GM12878 (cell line): ENCODE measurements at regions not wholly inside any gene's neighbourhood (a gene's known extent, or its start where the extent isn't known, plus 50 kb on each side); places are given as distances from the start of the nearest gene placed in this dataset.

Experiments
- ATAC-seq: fragments of 200-7000 bp; cut with Tn5 transposase; 3 replicates; pipeline ENCODE4 v1.9.1; 2020; ENCODE audit warnings: mild to moderate bottlenecking, moderate library complexity
- BruUV-seq: library from RNA; stranded (reverse); fragments of 400-500 nt; replicated peaks from 2 replicates; lab custom pipeline; 2021; lab: Mats Ljungman, UMichigan
- CTCF ChIA-PET: fragments of 300-600 bp; sonication (Branson Sonifier 250); formaldehyde crosslinking; extraction: SDS; loops from one replicate; lab custom pipeline; 2021; ENCODE audit warnings: inconsistent platforms; lab: Yijun Ruan, JAX
- POLR2A ChIA-PET: fragments of 350-600 bp; formaldehyde crosslinking; extraction: SDS; loops from one replicate; lab custom pipeline; 2021; ENCODE audit warnings: inconsistent platforms; lab: Charles Lee
- RAD21 ChIA-PET: fragments of 300-600 bp; sonication (Branson Sonifier 250); formaldehyde crosslinking; loops from one replicate; lab custom pipeline; 2023; ENCODE audit warnings: antibody characterized with exemption; ENCODE audit not compliant: unreplicated experiment; lab: Charles Lee
- SMC1A ChIA-PET: fragments of 300-600 bp; sonication (Branson Sonifier 250); formaldehyde crosslinking; loops from one replicate; lab custom pipeline; 2023; ENCODE audit not compliant: unreplicated experiment, uncharacterized antibody; lab: Charles Lee
- DNase-seq: peaks from one replicate; pipeline ENCODE4 v3.0.0-alpha.2; 2011; ENCODE audit warnings: low read depth, low spot score
- FAIRE-seq: peaks from 3 replicates; lab custom pipeline; 2011; peaks lifted over from hg19 to GRCh38; lab: Jason Lieb, UNC
- H2AFZ ChIP-seq: 2 replicates; pipeline ENCODE4 v1.6.0; 2011; ENCODE audit warnings: low read depth, low read length, control low read depth; ENCODE audit not compliant: control insufficient read depth
- H3K27ac ChIP-seq: 2 replicates; pipeline ENCODE4 v1.5.1; 2011; ENCODE audit warnings: control low read depth; ENCODE audit not compliant: control insufficient read depth, insufficient read depth
- H3K27me3 ChIP-seq, 2 experiments: replicated peaks in 1 of 2; 2 replicates each; pipeline versions ENCODE4 v1.6.0 to v1.6.1; 2011; ENCODE audit warnings: low read length in 1 of 2; ENCODE audit not compliant: control insufficient read depth in 2 of 2, insufficient read depth in 2 of 2
- H3K36me3 ChIP-seq, 2 experiments: 2 replicates each; pipeline ENCODE4 v1.5.1; 2011; ENCODE audit warnings: low read length in 1 of 2; ENCODE audit not compliant: control insufficient read depth in 2 of 2, insufficient read depth in 2 of 2
- H3K4me1 ChIP-seq: 2 replicates; pipeline ENCODE4 v1.6.1; 2011; ENCODE audit warnings: mild to moderate bottlenecking, low read length, moderate library complexity, mixed read lengths; ENCODE audit not compliant: control insufficient read depth, insufficient read depth
- H3K4me2 ChIP-seq: 2 replicates; pipeline ENCODE4 v1.6.0; 2011; ENCODE audit warnings: control low read depth; ENCODE audit not compliant: control insufficient read depth, insufficient read depth
- H3K4me3 ChIP-seq: fragments of 200-600 bp; sonication (generic); 2 replicates; pipeline ENCODE4 v1.5.1; 2016
- H3K79me2 ChIP-seq: 2 replicates; pipeline ENCODE4 v1.6.0; 2011; ENCODE audit warnings: low read length; ENCODE audit not compliant: control insufficient read depth, insufficient read depth
- H3K9ac ChIP-seq: 2 replicates; pipeline ENCODE4 v1.8.0; 2011; ENCODE audit warnings: low read length, control low read depth, mixed read lengths; ENCODE audit not compliant: control insufficient read depth, insufficient read depth
- H3K9me3 ChIP-seq: replicated peaks from 3 replicates; pipeline ENCODE4 v1.5.1; 2011; ENCODE audit warnings: mild to moderate bottlenecking, low read length; ENCODE audit not compliant: control insufficient read depth, insufficient read depth
- H4K20me1 ChIP-seq: 2 replicates; pipeline ENCODE4 v1.6.0; 2011; ENCODE audit not compliant: control insufficient read depth, insufficient read depth
- HDAC2 ChIP-seq: fragments of 200-600 bp; sonication (generic); IDR thresholded peaks from 2 replicates; pipeline ENCODE4 v1.6.1; 2017
- KDM1A ChIP-seq: fragments of 200-600 bp; sonication (generic); IDR thresholded peaks from 2 replicates; pipeline ENCODE4 v1.6.1; 2016; ENCODE audit warnings: borderline replicate concordance
- KLF5 ChIP-seq: fragments of 450-650 bp; IDR thresholded peaks from 2 replicates; pipeline ENCODE4 v1.6.1; 2014; ENCODE audit warnings: mild to moderate bottlenecking; ENCODE audit not compliant: partially characterized antibody
- RB1 ChIP-seq: fragments of 450-650 bp; formaldehyde crosslinking; IDR thresholded peaks from 2 replicates; pipeline ENCODE4 v1.6.1; 2017; ENCODE audit warnings: mild to moderate bottlenecking, borderline replicate concordance
- SMAD5 ChIP-seq: IDR thresholded peaks from 2 replicates; pipeline ENCODE4 v1.6.1; 2016; ENCODE audit warnings: antibody characterized with exemption, low read depth
- SPI1 ChIP-seq: IDR thresholded peaks from 2 replicates; pipeline ENCODE4 v1.6.1; 2011; ENCODE audit warnings: low read depth, mild to moderate bottlenecking, low read length, moderate library complexity, borderline replicate concordance; ENCODE audit not compliant: insufficient read depth
- STAT3 ChIP-seq: IDR thresholded peaks from 2 replicates; pipeline ENCODE4 v1.6.1; 2011; ENCODE audit warnings: low read depth, low read length, improper control_type of control experiment
- ZNF217 ChIP-seq: fragments of 450-650 bp; IDR thresholded peaks from 2 replicates; pipeline ENCODE4 v1.6.1; 2017; ENCODE audit warnings: antibody characterized with exemption, mild to moderate bottlenecking
- ZNF274 ChIP-seq: IDR thresholded peaks from one replicate; pipeline ENCODE4 v1.8.0; 2011; ENCODE audit not compliant: insufficient read length, insufficient read depth
- WGBS: methylation state at CpG from one replicate; pipeline ENCODE4 v1.1.6; 2016; ENCODE audit warnings: low lambda C conversion rate; ENCODE audit not compliant: insufficient replicate concordance, insufficient coverage; ENCODE audit errors: missing lambda C conversion rate; 5-methylcytosine and 5-hydroxymethylcytosine counted together
- in situ Hi-C: fragments of 300-500 bp; cut with MboI; formaldehyde crosslinking; loops from 9 replicates; pipeline ENCODE4 v1.14.3; 2018; ENCODE audit warnings: mixed read lengths
- intact Hi-C: fragments of 100-400 bp; cut with micrococcal nuclease; formaldehyde crosslinking; loops from one replicate; pipeline ENCODE4 v1.14.2; 2022; ENCODE audit not compliant: unreplicated experiment
- TF ChIP-seq, protein P1 (sequence below): fragments of 450-650 bp; IDR thresholded peaks from 2 replicates; pipeline ENCODE4 v1.6.1; 2017; ENCODE audit warnings: borderline replicate concordance
- TF ChIP-seq, protein P2 (sequence below): IDR thresholded peaks from 2 replicates; pipeline ENCODE4 v1.6.1; 2012; ENCODE audit warnings: low read depth, low read length, improper control_type of control experiment
- TF ChIP-seq, protein P3 (sequence below): IDR thresholded peaks from 2 replicates; pipeline ENCODE4 v1.6.1; 2012; ENCODE audit warnings: low read depth, low read length, improper control_type of control experiment
- TF ChIP-seq, protein P4 (sequence below): fragments of 450-650 bp; IDR thresholded peaks from 2 replicates; pipeline ENCODE4 v1.6.1; 2017; ENCODE audit warnings: antibody characterized with exemption, mild to moderate bottlenecking, moderate library complexity

DNA sequence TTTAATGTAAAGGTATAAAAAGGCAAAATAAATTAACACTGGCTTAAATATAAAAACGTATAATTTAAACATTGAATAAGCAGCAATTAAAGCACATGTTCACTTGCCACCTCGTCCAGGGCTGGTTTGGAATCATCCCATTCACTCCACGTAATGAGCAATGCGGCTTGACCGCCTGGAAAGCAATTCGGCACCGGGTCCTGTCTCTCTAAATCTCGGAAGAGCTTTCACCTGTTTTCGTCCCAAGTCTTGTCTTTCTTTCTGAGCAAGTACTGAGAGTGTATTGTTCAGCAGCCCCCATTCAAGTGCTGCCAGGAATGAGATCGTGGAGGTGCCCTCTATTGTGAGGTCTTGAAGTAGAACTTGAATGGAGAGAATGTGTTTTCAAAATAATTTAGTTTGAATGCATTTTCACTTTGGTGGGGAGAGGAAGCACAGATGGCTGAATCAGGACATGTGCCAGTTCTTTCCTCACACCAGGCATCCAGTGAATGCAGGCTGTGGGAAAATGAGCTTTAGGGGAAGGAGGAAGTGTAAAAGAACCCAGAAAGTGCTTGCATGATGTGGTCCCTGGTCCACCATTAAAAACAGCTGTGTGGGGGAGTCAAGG is 515.2 kb downstream of the REEP3 start (continued):
- no peak for TF ChIP-seq SMAD5
- TF ChIP-seq STAT3 = no peak

DNA sequence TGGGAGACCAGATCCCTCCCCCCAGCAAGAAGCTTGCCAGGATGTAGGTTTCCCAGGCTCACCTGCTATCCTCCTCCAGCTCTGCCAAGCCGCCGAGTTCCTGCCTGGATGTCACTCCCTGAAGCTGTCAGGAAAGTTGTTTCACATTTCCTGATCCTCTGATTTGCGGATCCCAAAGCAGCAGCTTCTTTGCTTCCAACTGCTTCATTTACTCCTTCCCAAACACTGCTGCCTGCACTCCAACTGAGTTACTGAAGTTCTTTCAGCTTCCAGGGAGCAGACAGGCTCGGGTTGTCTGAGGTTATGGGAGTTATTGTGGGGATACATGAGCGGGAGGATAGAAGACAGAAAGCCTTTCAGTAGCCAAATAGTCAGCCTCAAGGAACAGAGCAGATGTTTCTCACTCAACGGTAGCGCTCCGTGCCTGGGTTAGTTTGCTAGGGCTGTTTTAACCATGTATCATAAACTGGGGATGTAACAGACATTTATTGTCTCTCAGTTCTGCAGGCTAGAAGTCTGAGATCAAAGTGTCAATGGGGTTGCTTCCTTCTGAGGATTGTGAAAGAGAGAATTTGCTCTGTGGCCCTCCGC is 516.0 kb downstream of the REEP3 start:
- no peak overlapping the region for H2AFZ ChIP-seq
- intact Hi-C loops = loop anchor here (5.0 kb wide), 1 partner anchor 170 kb away; no protein-coding TSS in a partner anchor
- ChIA-PET SMC1A (no interaction called here), CTCF (interaction anchor here (0.7 to 1.8 kb wide), 4 partner anchors 12 to 79 kb away, joined by 3 to 13 read pairs (median 5); no protein-coding TSS in a partner anchor), RAD21 (no interaction called here), POLR2A (no interaction called here)
- H3K9me3 ChIP-seq = no peaks in the 10 kb centered on the region
- H3K79me2 ChIP-seq = no peaks in the 10 kb centered on the region
- no peak overlapping the region for H3K4me2 ChIP-seq
- ATAC-seq (no peak), FAIRE-seq (no peak), DNase-seq (no peak)
- in situ Hi-C loops = no loop called here
- BruUV-seq = no TSS peak
- no peak overlapping the region for H3K4me3 ChIP-seq
- 62% methylated on average over 9 of the region's 9 CpGs for WGBS
- H3K4me1 ChIP-seq = peaks cover 5% of the 10 kb centered on the region
- H3K27me3 ChIP-seq = no peaks in the 10 kb centered on the region; a peak in 1 of 4 replicates
- H4K20me1 ChIP-seq = no peaks in the 10 kb centered on the region
- H3K27ac ChIP-seq = no peak overlapping the region
- no peaks in the 10 kb centered on the region for H3K36me3 ChIP-seq
- no peak overlapping the region for H3K9ac ChIP-seq
- TF ChIP-seq KLF5 (no peak), HDAC2 (no peak), SPI1 (no peak), ZNF274 (no peak), ZNF217 (no peak), KDM1A (no peak), RB1 (no peak)
- TF ChIP-seq, protein P1, sequence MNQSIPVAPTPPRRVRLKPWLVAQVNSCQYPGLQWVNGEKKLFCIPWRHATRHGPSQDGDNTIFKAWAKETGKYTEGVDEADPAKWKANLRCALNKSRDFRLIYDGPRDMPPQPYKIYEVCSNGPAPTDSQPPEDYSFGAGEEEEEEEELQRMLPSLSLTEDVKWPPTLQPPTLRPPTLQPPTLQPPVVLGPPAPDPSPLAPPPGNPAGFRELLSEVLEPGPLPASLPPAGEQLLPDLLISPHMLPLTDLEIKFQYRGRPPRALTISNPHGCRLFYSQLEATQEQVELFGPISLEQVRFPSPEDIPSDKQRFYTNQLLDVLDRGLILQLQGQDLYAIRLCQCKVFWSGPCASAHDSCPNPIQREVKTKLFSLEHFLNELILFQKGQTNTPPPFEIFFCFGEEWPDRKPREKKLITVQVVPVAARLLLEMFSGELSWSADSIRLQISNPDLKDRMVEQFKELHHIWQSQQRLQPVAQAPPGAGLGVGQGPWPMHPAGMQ = no peak
- TF ChIP-seq, protein P2, sequence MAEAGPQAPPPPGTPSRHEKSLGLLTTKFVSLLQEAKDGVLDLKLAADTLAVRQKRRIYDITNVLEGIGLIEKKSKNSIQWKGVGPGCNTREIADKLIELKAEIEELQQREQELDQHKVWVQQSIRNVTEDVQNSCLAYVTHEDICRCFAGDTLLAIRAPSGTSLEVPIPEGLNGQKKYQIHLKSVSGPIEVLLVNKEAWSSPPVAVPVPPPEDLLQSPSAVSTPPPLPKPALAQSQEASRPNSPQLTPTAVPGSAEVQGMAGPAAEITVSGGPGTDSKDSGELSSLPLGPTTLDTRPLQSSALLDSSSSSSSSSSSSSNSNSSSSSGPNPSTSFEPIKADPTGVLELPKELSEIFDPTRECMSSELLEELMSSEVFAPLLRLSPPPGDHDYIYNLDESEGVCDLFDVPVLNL = no peak
- TF ChIP-seq, protein P3, sequence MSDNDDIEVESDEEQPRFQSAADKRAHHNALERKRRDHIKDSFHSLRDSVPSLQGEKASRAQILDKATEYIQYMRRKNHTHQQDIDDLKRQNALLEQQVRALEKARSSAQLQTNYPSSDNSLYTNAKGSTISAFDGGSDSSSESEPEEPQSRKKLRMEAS = no peak
- TF ChIP-seq, protein P4, sequence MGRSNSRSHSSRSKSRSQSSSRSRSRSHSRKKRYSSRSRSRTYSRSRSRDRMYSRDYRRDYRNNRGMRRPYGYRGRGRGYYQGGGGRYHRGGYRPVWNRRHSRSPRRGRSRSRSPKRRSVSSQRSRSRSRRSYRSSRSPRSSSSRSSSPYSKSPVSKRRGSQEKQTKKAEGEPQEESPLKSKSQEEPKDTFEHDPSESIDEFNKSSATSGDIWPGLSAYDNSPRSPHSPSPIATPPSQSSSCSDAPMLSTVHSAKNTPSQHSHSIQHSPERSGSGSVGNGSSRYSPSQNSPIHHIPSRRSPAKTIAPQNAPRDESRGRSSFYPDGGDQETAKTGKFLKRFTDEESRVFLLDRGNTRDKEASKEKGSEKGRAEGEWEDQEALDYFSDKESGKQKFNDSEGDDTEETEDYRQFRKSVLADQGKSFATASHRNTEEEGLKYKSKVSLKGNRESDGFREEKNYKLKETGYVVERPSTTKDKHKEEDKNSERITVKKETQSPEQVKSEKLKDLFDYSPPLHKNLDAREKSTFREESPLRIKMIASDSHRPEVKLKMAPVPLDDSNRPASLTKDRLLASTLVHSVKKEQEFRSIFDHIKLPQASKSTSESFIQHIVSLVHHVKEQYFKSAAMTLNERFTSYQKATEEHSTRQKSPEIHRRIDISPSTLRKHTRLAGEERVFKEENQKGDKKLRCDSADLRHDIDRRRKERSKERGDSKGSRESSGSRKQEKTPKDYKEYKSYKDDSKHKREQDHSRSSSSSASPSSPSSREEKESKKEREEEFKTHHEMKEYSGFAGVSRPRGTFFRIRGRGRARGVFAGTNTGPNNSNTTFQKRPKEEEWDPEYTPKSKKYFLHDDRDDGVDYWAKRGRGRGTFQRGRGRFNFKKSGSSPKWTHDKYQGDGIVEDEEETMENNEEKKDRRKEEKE = no peak
